Fibroblast of lung (primary cell): ENCODE measurements at regions not wholly inside any gene's neighbourhood (a gene's known extent, or its start where the extent isn't known, plus 50 kb on each side); places are given as distances from the start of the nearest gene placed in this dataset.

Experiments used
- DNase-seq, 2 donors: peaks; one replicate each; pipeline versions ENCODE4 v3.0.0 to v3.0.0-alpha.2; 2010; ENCODE audit warnings: low read depth in 2 of 2
- H2AFZ ChIP-seq: 2 replicates; pipeline ENCODE4 v1.5.1; 2012; ENCODE audit warnings: low read length, control low read depth, inconsistent platforms
- H3K27ac ChIP-seq: 2 replicates; pipeline ENCODE4 v1.5.1; 2011; ENCODE audit warnings: low read length, control low read depth; ENCODE audit not compliant: insufficient read depth
- H3K27me3 ChIP-seq: 2 replicates; pipeline ENCODE4 v1.5.1; 2011; ENCODE audit warnings: mild to moderate bottlenecking, low read length; ENCODE audit not compliant: control insufficient read depth, insufficient read depth
- H3K36me3 ChIP-seq: 2 replicates; pipeline ENCODE4 v1.5.1; 2011; ENCODE audit warnings: low read length; ENCODE audit not compliant: control insufficient read depth, insufficient read depth
- H3K4me1 ChIP-seq: 2 replicates; pipeline ENCODE4 v1.5.1; 2011; ENCODE audit warnings: low read length; ENCODE audit not compliant: control insufficient read depth, insufficient read depth; ENCODE audit errors: extremely low read depth
- H3K4me2 ChIP-seq: 2 replicates; pipeline ENCODE4 v1.5.1; 2011; ENCODE audit warnings: low read length, control low read depth; ENCODE audit not compliant: insufficient read depth; ENCODE audit errors: extremely low read depth
- H3K4me3 ChIP-seq, 4 experiments: fragments of 200-600 bp in 1 of 4; sonication (generic) in 1 of 4; replicated peaks in 1 of 4; 2 replicates each; pipeline ENCODE4 v1.5.1; 2011 to 2016; ENCODE audit warnings: low read length in 4 of 4, low read depth in 3 of 4, mild to moderate bottlenecking in 3 of 4, control low read depth in 2 of 4, inconsistent platforms in 1 of 4, mixed read lengths in 1 of 4; ENCODE audit not compliant: insufficient read depth in 1 of 4; ENCODE audit errors: control extremely low read depth in 1 of 4
- H3K79me2 ChIP-seq: 2 replicates; pipeline ENCODE4 v1.5.1; 2012; ENCODE audit warnings: mild to moderate bottlenecking, low read length, inconsistent platforms; ENCODE audit not compliant: control insufficient read depth, insufficient read depth
- H3K9ac ChIP-seq: 2 replicates; pipeline ENCODE4 v1.5.1; 2011; ENCODE audit warnings: mild to moderate bottlenecking, low read length, control low read depth; ENCODE audit not compliant: insufficient read depth
- H3K9me3 ChIP-seq: 2 replicates; pipeline ENCODE4 v1.5.1; 2012; ENCODE audit warnings: low read depth, low read length; ENCODE audit not compliant: control insufficient read depth, insufficient read depth
- H4K20me1 ChIP-seq: 2 replicates; pipeline ENCODE4 v1.5.1; 2011; ENCODE audit warnings: low read length; ENCODE audit not compliant: control insufficient read depth, insufficient read depth; ENCODE audit errors: extremely low read depth
- CTCF ChIP-seq, 2 donors: IDR thresholded peaks in 1 of 2; conservative IDR thresholded peaks in 1 of 2; 1 replicate in 1 of 2; 2 replicates in 1 of 2; pipeline ENCODE4 v1.5.1; 2011 to 2012; ENCODE audit warnings: low read length in 2 of 2, control low read depth in 1 of 2, inconsistent platforms in 1 of 2, low read depth in 1 of 2, mild to moderate bottlenecking in 1 of 2
- EZH2 ChIP-seq: IDR thresholded peaks from 2 replicates; pipeline ENCODE4 v1.5.1; 2012; ENCODE audit warnings: low read length, control low read depth, mild to moderate bottlenecking; ENCODE audit errors: missing control alignments

DNA sequence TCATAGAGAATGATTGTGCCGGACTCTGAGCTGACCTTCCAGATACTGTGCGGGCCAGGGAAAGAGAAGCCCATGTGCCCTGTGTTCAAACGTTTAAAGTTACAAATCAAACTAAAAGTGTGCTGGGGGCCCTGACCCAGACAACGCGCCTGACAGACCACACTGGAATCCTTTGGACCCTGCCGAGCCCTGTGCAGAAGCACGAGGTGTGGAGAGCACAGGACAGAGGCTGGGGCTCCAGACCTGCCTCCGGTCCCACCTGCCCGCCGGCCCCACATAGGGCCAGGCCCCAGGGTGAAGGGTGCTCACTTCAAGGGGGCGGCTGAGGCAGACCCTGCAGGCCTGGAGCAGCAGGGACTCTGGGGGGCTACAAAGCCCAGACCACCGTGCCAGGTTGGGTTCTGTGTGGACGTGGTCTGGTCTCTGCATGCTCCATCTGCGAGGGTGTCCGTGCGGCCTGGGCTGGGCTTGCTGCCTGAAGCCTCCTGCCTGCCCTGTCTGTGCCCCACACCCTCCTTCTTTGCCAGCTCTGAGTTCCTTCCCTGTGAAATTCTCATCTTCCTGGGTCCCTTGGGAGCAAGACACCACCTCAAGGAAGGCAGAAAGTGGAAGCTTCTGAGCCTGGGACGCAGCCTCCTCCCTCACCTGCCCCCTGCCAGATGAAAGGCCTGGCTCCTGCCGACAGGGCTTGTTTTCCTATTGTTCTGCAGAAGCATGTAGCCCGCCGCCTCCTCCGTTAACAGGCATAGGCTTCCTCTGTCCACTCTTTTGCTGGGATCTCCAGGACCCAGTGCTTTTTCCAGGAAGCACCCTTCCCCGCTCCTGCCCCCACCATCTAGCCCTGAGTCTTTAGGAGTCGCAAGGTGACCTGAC, 186.2 kb downstream of the ERMARD start:
- Histone ChIP-seq H3K9me3 (no peaks in the 10 kb centered on the region), H4K20me1 (no peaks in the 10 kb centered on the region), H3K9ac (no peak overlapping the region), H3K27me3 (no peaks in the 10 kb centered on the region), H2AFZ (no peak overlapping the region), H3K27ac (no peak overlapping the region), H3K4me3 (no peak overlapping the region), H3K79me2 (no peaks in the 10 kb centered on the region), H3K4me2 (no peak overlapping the region), H3K36me3 (no peaks in the 10 kb centered on the region), H3K4me1 (no peaks in the 10 kb centered on the region)
- DNase-seq: no peak
- TF ChIP-seq CTCF (conservative IDR thresholded peaks at IDR 0.05 in 1 of 2, IDR thresholded peaks at IDR 0.05 in 1 of 2; ENCODE audit: low read depth in 1 of 2, low read length in 2 of 2) (no peak), EZH2 (no peak)

DNA sequence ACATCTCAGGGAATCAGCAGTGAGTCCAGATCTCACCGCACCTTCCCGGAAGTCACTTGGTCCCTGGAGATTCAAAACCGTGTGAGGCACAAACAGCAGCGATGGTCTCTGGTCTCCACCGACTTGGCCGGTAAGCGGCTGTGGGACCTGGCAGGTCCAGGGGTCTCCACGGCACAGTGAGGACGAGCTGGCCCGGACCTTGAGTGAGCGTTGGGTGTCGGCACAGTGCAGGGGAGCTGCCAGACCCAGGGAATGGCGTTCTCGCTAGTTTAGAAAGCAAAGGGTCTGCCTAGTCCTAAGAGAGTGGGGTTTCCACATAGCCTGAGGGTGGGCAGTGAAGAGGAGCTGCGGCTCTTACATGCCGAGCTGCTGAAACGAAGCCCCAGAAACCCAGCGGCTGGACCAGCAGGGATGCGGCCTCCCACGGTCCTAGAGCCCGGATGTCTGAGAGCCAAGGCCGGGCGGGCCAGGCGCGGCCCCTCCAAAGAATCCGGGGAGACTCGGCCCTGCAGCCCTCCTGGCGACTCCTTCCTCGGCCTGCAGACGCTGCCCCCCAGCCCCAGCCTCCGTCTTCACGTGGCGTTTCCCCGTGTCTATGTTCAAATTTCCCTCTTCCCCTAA, 185.0 kb downstream of the ERMARD start:
- Histone ChIP-seq H3K36me3 (no peaks in the 10 kb centered on the region), H4K20me1 (no peaks in the 10 kb centered on the region), H3K27me3 (no peaks in the 10 kb centered on the region), H3K27ac (no peak overlapping the region), H2AFZ (no peak overlapping the region), H3K9me3 (no peaks in the 10 kb centered on the region), H3K4me3 (no peak overlapping the region), H3K4me1 (no peaks in the 10 kb centered on the region), H3K9ac (no peak overlapping the region), H3K4me2 (no peak overlapping the region), H3K79me2 (no peaks in the 10 kb centered on the region)
- DNase-seq: no peak
- TF ChIP-seq EZH2 (no peak), CTCF (conservative IDR thresholded peaks at IDR 0.05 in 1 of 2, IDR thresholded peaks at IDR 0.05 in 1 of 2; ENCODE audit: low read depth in 1 of 2, low read length in 2 of 2) (no peak)

DNA sequence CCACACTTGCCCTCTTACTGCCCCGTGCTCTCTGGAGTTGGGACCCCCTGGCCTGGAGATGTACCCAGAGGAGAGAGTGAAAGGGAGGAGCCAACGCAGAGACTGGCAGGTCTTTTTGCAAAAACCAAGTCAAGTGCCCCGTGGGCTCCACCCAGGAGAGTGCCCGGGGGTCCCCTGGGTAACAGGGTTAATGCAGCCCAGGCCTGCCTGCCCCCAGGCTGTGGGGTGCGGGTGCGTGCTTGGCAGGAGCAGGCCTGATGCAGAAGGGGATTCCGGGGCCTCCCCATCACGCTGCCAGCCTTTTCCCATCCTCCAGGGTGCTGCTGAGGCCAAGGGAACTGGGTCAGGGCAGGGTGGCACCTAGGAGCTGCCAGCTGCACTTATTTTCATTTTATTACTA, 184.4 kb downstream of the ERMARD start:
- no peaks in the 10 kb centered on the region for H3K79me2 ChIP-seq
- H2AFZ ChIP-seq: no peak overlapping the region
- DNase-seq: no peak
- no peak overlapping the region for H3K4me2 ChIP-seq
- no peaks in the 10 kb centered on the region for H3K4me1 ChIP-seq
- H4K20me1 ChIP-seq: no peaks in the 10 kb centered on the region
- H3K9me3 ChIP-seq: no peaks in the 10 kb centered on the region
- TF ChIP-seq EZH2 (no peak), CTCF (conservative IDR thresholded peaks at IDR 0.05 in 1 of 2, IDR thresholded peaks at IDR 0.05 in 1 of 2; ENCODE audit: low read depth in 1 of 2, low read length in 2 of 2) (no peak)
- H3K27me3 ChIP-seq: no peaks in the 10 kb centered on the region
- no peak overlapping the region for H3K27ac ChIP-seq
- H3K4me3 ChIP-seq: no peak overlapping the region
- H3K36me3 ChIP-seq: no peaks in the 10 kb centered on the region
- H3K9ac ChIP-seq: no peak overlapping the region
